Body of pancreas (tissue), 4 donors: ENCODE measurements at regions not wholly inside any gene's neighbourhood (a gene's known extent, or its start where the extent isn't known, plus 50 kb on each side); places are given as distances from the start of the nearest gene placed in this dataset.

Source experiments
- ATAC-seq: fragments of 150-250 bp; one replicate; pipeline ENCODE4 v1.9.1; 2016
- DNase-seq, 4 donors: peaks; one replicate each; pipeline ENCODE4 v3.0.0-alpha.2; 2019
- H3K27ac ChIP-seq, 4 donors: fragments of 200-600 bp; sonication (generic); 1 replicate in 3 of 4; 2 replicates in 1 of 4; pipeline versions ENCODE4 v1.5.1 to v1.6.1; 2016 to 2019; ENCODE audit warnings: mild to moderate bottlenecking in 1 of 4, mixed read lengths in 1 of 4, moderate library complexity in 1 of 4
- H3K27me3 ChIP-seq, 2 donors: fragments of 200-600 bp; sonication (generic); one replicate each; pipeline ENCODE4 v1.6.0; 2016; ENCODE audit warnings: mild to moderate bottlenecking in 1 of 2
- H3K36me3 ChIP-seq, 2 donors: fragments of 200-600 bp; sonication (generic); replicated peaks in 1 of 2; 2 replicates each; pipeline ENCODE4 v1.5.1; 2016; ENCODE audit warnings: low read depth in 2 of 2; ENCODE audit not compliant: insufficient read depth in 1 of 2
- H3K4me1 ChIP-seq: fragments of 200-600 bp; sonication (generic); one replicate; pipeline ENCODE4 v1.6.0; 2016
- H3K4me3 ChIP-seq, 2 donors: fragments of 200-600 bp; sonication (generic); 1 replicate in 1 of 2; 2 replicates in 1 of 2; pipeline ENCODE4 v1.5.1; 2016 to 2019
- H3K9me3 ChIP-seq, 3 donors: fragments of 200-600 bp; sonication (generic); 1 replicate in 2 of 3; 2 replicates in 1 of 3; pipeline ENCODE4 v1.5.1; 2016
- POLR2A ChIP-seq, 3 donors: fragments of 450-650 bp; IDR thresholded peaks; one replicate each; pipeline ENCODE4 v1.6.1; 2016; ENCODE audit warnings: antibody characterized with exemption in 3 of 3, mild to moderate bottlenecking in 2 of 3
- WGBS, 2 donors: methylation state at CpG; one replicate each; pipeline ENCODE4 v1.1.5; 2017; 5-methylcytosine and 5-hydroxymethylcytosine counted together
- intact Hi-C: fragments of 100-400 bp; cut with DNase I; formaldehyde crosslinking; loops from one replicate; pipeline ENCODE4 v1.15.1; 2023
- TF ChIP-seq, protein P1 (sequence below), 7 experiments: fragments of 450-650 bp in 4 of 7; fragments of 200-600 bp in 3 of 7; sonication (generic) in 3 of 7; IDR thresholded peaks; one replicate each; pipeline ENCODE4 v1.5.1; 2016 to 2019; ENCODE audit warnings: antibody characterized with exemption in 7 of 7

DNA sequence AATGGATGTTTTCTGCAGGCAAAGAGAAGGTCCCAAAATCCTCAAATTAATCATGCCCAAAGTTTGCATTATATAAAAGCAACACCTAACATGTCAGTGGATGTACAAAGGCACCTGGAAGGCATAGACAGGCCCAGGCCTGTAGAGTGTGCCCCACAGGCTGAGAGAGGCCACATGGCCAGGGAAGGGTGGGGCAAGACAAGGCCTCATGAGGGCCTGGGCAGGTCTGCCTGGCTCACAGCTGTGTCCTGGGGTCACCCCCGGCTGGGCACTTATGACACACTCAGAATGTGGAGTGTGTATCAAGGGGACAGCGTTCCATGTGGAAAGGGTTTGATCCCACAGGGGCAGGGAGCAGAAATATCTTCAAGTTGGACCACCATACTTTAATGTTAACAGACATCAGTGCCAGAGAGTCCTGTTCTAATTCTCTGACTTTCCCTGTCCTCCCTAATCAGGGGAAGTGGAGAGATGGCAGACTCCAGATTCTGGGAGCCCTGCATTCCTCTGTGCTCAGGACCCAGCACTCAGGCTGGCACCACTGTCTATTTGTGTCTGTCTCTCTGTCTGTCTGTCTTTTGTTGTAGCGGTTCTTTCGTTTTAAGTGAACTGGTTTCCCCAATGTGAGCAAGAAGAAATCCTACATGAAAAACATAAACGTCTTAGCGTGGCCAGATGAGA is 178.3 kb upstream of the FOXA2 start:
- H3K4me1 ChIP-seq: no peaks in the 10 kb centered on the region
- no peak overlapping the region for H3K4me3 ChIP-seq
- no peak for DNase-seq
- intact Hi-C loops: no loop called here
- TF ChIP-seq, protein P1, sequence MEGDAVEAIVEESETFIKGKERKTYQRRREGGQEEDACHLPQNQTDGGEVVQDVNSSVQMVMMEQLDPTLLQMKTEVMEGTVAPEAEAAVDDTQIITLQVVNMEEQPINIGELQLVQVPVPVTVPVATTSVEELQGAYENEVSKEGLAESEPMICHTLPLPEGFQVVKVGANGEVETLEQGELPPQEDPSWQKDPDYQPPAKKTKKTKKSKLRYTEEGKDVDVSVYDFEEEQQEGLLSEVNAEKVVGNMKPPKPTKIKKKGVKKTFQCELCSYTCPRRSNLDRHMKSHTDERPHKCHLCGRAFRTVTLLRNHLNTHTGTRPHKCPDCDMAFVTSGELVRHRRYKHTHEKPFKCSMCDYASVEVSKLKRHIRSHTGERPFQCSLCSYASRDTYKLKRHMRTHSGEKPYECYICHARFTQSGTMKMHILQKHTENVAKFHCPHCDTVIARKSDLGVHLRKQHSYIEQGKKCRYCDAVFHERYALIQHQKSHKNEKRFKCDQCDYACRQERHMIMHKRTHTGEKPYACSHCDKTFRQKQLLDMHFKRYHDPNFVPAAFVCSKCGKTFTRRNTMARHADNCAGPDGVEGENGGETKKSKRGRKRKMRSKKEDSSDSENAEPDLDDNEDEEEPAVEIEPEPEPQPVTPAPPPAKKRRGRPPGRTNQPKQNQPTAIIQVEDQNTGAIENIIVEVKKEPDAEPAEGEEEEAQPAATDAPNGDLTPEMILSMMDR (IDR thresholded peaks at IDR 0.05): no peak
- TF ChIP-seq POLR2A (IDR thresholded peaks at IDR 0.05): no peak
- H3K27ac ChIP-seq: no peak overlapping the region
- H3K36me3 ChIP-seq: no peaks in the 10 kb centered on the region
- no peaks in the 10 kb centered on the region for H3K27me3 ChIP-seq
- ATAC-seq: no peak
- WGBS, 2 donors: 61 to 62% methylated on average over 5 to 6 of the region's 6 CpGs
- no peaks in the 10 kb centered on the region for H3K9me3 ChIP-seq

DNA sequence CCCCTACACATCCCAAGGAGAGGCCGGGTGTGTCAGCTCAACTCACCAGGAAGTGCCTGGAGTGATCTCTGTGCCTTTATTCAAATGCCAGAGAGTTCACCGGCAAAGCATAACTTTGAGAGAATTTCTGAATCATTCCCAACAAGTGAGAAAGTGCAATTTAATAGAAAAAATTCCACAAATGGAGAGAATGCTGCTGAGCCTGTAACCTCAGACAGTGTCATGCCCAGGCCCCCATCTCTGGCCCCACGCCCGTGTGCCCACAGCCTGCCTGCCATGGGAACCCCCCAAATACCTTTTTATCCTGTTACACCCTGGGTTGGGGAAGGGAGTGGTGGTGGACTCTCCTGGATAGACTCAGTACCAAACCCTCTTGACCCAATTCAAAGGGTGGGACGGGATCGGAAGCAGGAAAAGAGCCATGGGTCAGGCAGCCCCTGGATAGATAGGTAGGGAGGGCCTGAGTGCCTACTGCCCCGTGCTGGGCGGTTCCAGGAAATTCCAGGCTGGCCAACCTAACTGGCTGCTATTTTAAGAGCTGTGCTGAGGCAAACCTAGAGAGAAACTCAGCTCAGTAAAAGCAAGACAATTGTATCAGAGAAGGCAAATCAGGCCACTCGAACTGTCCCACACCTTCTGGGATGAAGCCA is 179.0 kb upstream of the FOXA2 start:
- no peaks in the 10 kb centered on the region for H3K36me3 ChIP-seq
- no peaks in the 10 kb centered on the region for H3K27me3 ChIP-seq
- H3K4me1 ChIP-seq: no peaks in the 10 kb centered on the region
- DNase-seq: no peak
- no peak for ATAC-seq
- intact Hi-C loops: no loop called here
- H3K27ac ChIP-seq: no peak overlapping the region
- WGBS, 2 donors: 41 to 43% methylated on average over 9 of the region's 9 CpGs
- H3K4me3 ChIP-seq: no peak overlapping the region
- no peaks in the 10 kb centered on the region for H3K9me3 ChIP-seq
- TF ChIP-seq, protein P1 (IDR thresholded peaks at IDR 0.05): no peak
- TF ChIP-seq POLR2A (IDR thresholded peaks at IDR 0.05): no peak

DNA sequence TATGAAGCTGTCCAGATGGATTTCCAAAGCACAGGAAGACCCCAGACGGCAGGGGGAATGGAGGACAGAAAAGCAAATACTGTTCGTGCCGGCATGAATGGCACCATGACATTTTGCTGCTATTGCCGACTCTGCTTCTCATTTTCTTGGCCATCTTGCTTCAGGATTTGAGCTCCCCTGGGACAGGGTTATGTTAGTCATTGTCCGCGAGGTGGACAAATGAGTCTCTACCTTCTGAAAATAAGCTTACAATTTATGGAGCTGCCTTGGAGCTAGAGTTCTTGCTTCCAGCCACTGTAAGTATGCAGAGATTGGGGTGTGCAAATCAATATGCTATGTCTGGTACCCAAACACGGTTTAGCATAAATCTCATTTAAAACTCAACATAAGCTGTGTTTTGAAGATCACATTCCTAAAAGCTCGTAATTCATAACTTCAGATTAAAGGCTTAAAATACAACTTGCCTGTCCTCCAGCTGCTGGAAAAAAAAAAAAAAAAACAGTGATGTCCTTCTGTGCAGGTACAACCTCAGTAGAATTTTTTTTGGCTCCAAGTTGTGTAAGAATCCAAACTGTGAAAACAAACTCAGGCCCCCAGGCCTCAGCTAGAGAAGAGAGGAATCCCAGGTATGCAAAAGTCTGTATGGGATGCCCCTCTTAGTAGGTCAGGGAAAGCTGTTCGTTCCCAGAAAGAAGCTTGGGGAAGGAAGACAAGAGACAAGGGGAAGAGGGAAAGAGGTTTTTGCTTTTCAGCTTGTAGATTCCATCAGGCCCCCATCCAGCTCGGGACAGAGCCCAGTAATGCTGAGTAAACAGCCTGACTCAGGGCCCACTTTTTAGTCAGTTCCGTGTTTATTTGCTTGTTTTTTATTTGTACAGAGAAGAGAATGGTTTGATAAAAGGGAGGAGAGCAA is 184.2 kb upstream of the FOXA2 start:
- no peaks in the 10 kb centered on the region for H3K27me3 ChIP-seq
- H3K36me3 ChIP-seq: no peaks in the 10 kb centered on the region
- H3K4me3 ChIP-seq: no peak overlapping the region
- ATAC-seq: no peak
- no peaks in the 10 kb centered on the region for H3K4me1 ChIP-seq
- no peak for DNase-seq
- no peaks in the 10 kb centered on the region for H3K9me3 ChIP-seq
- TF ChIP-seq, protein P1 (IDR thresholded peaks at IDR 0.05): no peak
- TF ChIP-seq POLR2A (IDR thresholded peaks at IDR 0.05): no peak
- intact Hi-C loops: no loop called here
- no peak overlapping the region for H3K27ac ChIP-seq
- WGBS, 2 donors: 42 to 46% methylated on average over 11 of the region's 11 CpGs

DNA sequence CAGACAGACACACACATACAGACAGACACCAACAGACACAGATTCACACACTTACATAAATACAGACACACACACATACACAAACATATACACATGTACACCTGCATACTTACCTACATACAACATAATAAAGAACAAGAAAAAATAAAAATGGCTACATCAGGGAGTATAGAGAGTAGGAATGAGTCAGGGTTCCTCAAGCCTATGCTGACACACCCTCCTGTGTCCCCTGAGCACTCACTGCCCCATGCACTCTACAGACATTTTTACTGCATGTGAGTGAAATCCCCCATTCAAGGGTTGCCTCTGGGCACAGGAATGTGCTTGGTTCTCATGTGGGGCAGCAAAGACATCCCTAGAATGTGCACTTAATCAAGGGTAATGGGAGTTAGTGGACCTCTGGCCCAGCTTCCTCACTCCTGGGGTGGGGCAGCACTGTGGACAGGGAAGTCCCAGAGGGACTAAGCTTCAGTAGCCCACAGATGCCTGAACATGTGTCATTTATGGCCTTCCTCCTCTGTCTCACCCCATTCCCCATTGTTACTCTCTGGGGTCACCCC is 185.9 kb upstream of the FOXA2 start:
- ATAC-seq: no peak
- no peak for TF ChIP-seq POLR2A (IDR thresholded peaks at IDR 0.05)
- TF ChIP-seq, protein P1 (IDR thresholded peaks at IDR 0.05): no peak

More for the DNA sequence above, 185.9 kb upstream of the FOXA2 start:
- Histone ChIP-seq H3K4me1 (no peaks in the 10 kb centered on the region), H3K27ac (no peak overlapping the region), H3K4me3 (no peak overlapping the region), H3K27me3 (no peaks in the 10 kb centered on the region), H3K36me3 (no peaks in the 10 kb centered on the region), H3K9me3 (no peaks in the 10 kb centered on the region)
- intact Hi-C loops: no loop called here
- DNase-seq: no peak
